IPS-20b (cell line): ENCODE measurements at regions not wholly inside any gene's neighbourhood (a gene's known extent, or its start where the extent isn't known, plus 50 kb on each side); places are given as distances from the start of the nearest gene placed in this dataset.
"Not testable (repeated sequence)": the region's sequence is repeated elsewhere in the genome, so short reads cannot be mapped to it uniquely, and the experiment has no call there.

ENCODE experiments used
- H3K27ac ChIP-seq: one replicate; pipeline ENCODE4 v1.5.1; 2013; ENCODE audit warnings: low read length
- H3K27me3 ChIP-seq: 2 replicates; pipeline ENCODE4 v1.6.1; 2013; ENCODE audit warnings: mild to moderate bottlenecking, low read length, inconsistent platforms; ENCODE audit not compliant: insufficient read depth
- H3K36me3 ChIP-seq: 2 replicates; pipeline ENCODE4 v1.6.1; 2013; ENCODE audit warnings: low read depth, mild to moderate bottlenecking, inconsistent platforms, low read length, moderate library complexity; ENCODE audit not compliant: insufficient read depth
- H3K4me1 ChIP-seq: 2 replicates; pipeline ENCODE4 v1.6.1; 2013; ENCODE audit warnings: mild to moderate bottlenecking, control low read depth, inconsistent platforms, low read length, moderate library complexity; ENCODE audit not compliant: insufficient read depth
- H3K4me3 ChIP-seq: 2 replicates; pipeline ENCODE4 v1.5.1; 2013; ENCODE audit warnings: mild to moderate bottlenecking, low read length, inconsistent platforms
- H3K9ac ChIP-seq: 2 replicates; pipeline ENCODE4 v1.6.1; 2013; ENCODE audit warnings: low read depth, mild to moderate bottlenecking, inconsistent platforms, low read length, moderate library complexity
- H3K9me3 ChIP-seq: 2 replicates; pipeline ENCODE4 v1.6.1; 2013; ENCODE audit warnings: mild to moderate bottlenecking, low read depth, low read length, inconsistent platforms; ENCODE audit not compliant: insufficient read depth

DNA sequence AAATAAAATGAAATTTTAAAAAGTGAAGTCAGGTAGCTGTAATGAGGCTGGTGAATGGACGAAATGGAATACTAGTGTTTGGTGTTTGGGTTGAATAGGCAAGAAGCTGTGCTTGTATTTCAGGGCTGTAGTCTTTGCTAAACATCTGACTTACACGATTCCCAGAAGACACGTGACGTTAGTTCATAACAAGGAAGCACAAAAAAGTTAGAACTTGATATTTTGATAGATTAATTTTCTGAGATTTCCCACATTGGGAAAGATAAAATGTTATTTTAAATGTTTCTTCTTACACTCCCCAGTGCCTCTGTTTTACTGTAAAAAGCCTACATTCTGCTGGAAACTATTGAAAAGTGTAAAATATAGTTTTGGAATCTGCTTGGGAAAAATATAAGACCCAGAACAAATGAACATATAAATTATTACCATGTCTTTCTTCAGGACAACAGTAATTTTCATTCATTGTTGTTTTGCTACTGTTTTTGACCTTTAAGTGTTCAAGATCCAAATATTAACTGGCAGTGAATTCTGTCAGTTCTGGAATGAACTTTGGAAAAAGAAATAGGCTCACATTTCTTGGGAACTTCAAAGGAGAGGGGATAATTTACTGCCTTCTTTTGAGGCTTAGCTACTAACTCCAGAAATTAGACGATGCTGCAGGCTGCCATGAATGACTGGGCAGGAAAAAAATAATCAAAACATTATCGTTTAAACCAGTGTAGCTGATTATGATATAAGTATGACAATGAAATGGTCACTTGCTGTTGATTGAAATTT is 241.3 kb downstream of the SLITRK6 start:
- Histone ChIP-seq H3K4me1 (peaks cover 4% of the 10 kb centered on the region; the same call in 1 of the 2 replicates), H3K27ac (no peak overlapping the region), H3K9ac (no peak overlapping the region), H3K9me3 (no peaks in the 10 kb centered on the region), H3K4me3 (no peak overlapping the region), H3K36me3 (no peaks in the 10 kb centered on the region), H3K27me3 (no peaks in the 10 kb centered on the region)

- H3K9me3 ChIP-seq, result peaks cover 14% of the 10 kb centered on the region
Measured at GRCh38 chr13:85551012-85551411, 248.2 kb downstream of the SLITRK6 start.

DNA sequence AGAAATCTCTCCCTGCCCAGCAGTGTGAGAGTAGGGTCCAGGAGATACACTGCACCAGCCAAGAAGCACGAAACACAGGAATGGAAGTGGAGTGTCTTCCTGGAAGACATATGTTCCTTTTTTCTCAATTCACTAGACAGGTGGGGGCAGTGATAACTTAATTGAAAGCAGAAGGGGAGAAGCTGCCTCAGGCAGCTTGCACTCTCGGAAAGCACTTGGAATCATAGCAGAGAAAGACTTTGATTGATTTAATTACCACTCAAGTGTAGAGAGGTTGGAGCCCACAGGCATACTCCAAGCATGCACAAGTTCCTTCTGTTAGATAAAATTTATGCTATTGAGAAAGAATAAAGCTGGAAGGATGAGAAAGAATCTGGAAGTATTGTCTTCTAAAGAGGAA is 249.4 kb downstream of the SLITRK6 start:
- no peaks in the 10 kb centered on the region for H3K4me1 ChIP-seq
- H3K27ac ChIP-seq, result no peak overlapping the region
- no peaks in the 10 kb centered on the region for H3K27me3 ChIP-seq
- no peak overlapping the region for H3K4me3 ChIP-seq
- H3K9me3 ChIP-seq, result peaks cover 14% of the 10 kb centered on the region
- H3K9ac ChIP-seq, result no peak overlapping the region
- H3K36me3 ChIP-seq, result no peaks in the 10 kb centered on the region

More at GRCh38 chr13:85551012-85551411, 248.2 kb downstream of the SLITRK6 start:
- no peak overlapping the region for H3K9ac ChIP-seq
- H3K4me1 ChIP-seq, result no peaks in the 10 kb centered on the region
- no peak overlapping the region for H3K4me3 ChIP-seq
- H3K27ac ChIP-seq, result no peak overlapping the region
- no peaks in the 10 kb centered on the region for H3K36me3 ChIP-seq
- H3K27me3 ChIP-seq, result no peaks in the 10 kb centered on the region

- H3K27ac ChIP-seq, H3K27me3 ChIP-seq, H3K4me1 ChIP-seq, H3K36me3 ChIP-seq, H3K9ac ChIP-seq, H3K4me3 ChIP-seq: not testable (repeated sequence)
- H3K9me3 ChIP-seq, result peaks cover 14% of the 10 kb centered on the region
Measured at GRCh38 chr13:85548845-85549244, 250.4 kb downstream of the SLITRK6 start.

GRCh38 chr13:85545771-85546170 is 253.4 kb downstream of the SLITRK6 start:
- H3K4me3 ChIP-seq, result no peak overlapping the region
- no peaks in the 10 kb centered on the region for H3K4me1 ChIP-seq
- H3K36me3 ChIP-seq, result no peaks in the 10 kb centered on the region
- peaks cover 14% of the 10 kb centered on the region for H3K9me3 ChIP-seq
- H3K27ac ChIP-seq, result no peak overlapping the region
- H3K9ac ChIP-seq, result no peak overlapping the region
- H3K27me3 ChIP-seq, result no peaks in the 10 kb centered on the region

- Histone ChIP-seq H3K27ac (no peak overlapping the region), H3K9me3 (peaks cover 14% of the 10 kb centered on the region), H3K36me3 (no peaks in the 10 kb centered on the region), H3K27me3 (no peaks in the 10 kb centered on the region), H3K4me3 (no peak overlapping the region), H3K4me1 (no peaks in the 10 kb centered on the region), H3K9ac (no peak overlapping the region)
Measured at GRCh38 chr13:85544756-85545155, 254.5 kb downstream of the SLITRK6 start.

GRCh38 chr13:85543144-85543543 is 256.1 kb downstream of the SLITRK6 start:
- Histone ChIP-seq H3K36me3 (no peaks in the 10 kb centered on the region), H3K9me3 (peaks cover 4% of the 10 kb centered on the region; the same call in 1 of the 2 replicates), H3K4me3 (no peak overlapping the region), H3K27ac (no peak overlapping the region), H3K4me1 (no peaks in the 10 kb centered on the region), H3K27me3 (no peaks in the 10 kb centered on the region), H3K9ac (no peak overlapping the region)

DNA sequence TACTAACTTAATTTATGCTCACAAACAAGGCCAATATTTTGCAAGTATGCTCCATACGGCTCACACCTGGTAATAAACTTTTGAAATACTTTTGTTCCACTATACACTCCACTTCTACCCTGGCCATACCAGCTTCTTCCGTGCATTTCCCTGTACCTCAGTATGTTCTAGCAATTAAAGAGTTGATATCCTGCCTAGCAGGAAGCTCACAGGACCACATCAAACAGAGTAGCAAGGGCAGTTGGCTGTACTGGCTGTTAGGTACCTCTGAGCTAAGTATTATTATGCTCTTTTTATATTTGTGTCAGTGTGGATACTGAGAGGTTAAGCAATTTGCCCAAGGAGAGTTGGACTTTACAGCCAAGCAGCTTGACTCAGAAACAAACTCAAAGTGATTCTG is 257.7 kb downstream of the SLITRK6 start:
- Histone ChIP-seq H3K27me3 (no peaks in the 10 kb centered on the region), H3K4me3 (no peak overlapping the region), H3K36me3 (no peaks in the 10 kb centered on the region), H3K27ac (no peak overlapping the region), H3K9ac (no peak overlapping the region), H3K4me1 (no peaks in the 10 kb centered on the region), H3K9me3 (no peaks in the 10 kb centered on the region)

DNA sequence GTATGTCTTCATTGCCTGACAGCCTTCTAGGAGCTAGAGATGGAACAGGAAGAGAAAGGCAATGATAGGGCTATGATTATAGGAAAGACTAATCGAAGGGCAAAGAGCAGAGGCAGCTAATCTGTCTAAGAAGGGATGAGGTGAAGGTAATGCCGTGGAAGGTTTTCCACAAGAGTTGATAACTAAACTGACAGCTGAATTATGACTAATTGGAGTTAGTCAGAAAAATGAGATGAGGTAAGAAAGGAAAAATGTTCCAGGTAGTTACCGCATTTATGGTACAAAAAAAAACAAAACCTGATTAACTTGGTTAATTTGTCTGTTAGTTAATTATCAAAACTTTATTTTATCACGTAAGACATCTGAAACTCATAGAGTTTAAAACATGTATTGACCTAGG is 260.3 kb downstream of the SLITRK6 start:
- Histone ChIP-seq H3K9me3 (no peaks in the 10 kb centered on the region), H3K27ac (no peak overlapping the region), H3K36me3 (no peaks in the 10 kb centered on the region)

GRCh38 chr13:85537601-85538000 is 261.6 kb downstream of the SLITRK6 start:
- no peak overlapping the region for H3K27ac ChIP-seq
- no peaks in the 10 kb centered on the region for H3K4me1 ChIP-seq
- no peak overlapping the region for H3K9ac ChIP-seq
- no peaks in the 10 kb centered on the region for H3K27me3 ChIP-seq
- no peaks in the 10 kb centered on the region for H3K9me3 ChIP-seq
- no peaks in the 10 kb centered on the region for H3K36me3 ChIP-seq
- no peak overlapping the region for H3K4me3 ChIP-seq

More for the DNA sequence above, 260.3 kb downstream of the SLITRK6 start:
- Histone ChIP-seq H3K9ac (no peak overlapping the region), H3K27me3 (no peaks in the 10 kb centered on the region), H3K4me1 (no peaks in the 10 kb centered on the region), H3K4me3 (no peak overlapping the region)

DNA sequence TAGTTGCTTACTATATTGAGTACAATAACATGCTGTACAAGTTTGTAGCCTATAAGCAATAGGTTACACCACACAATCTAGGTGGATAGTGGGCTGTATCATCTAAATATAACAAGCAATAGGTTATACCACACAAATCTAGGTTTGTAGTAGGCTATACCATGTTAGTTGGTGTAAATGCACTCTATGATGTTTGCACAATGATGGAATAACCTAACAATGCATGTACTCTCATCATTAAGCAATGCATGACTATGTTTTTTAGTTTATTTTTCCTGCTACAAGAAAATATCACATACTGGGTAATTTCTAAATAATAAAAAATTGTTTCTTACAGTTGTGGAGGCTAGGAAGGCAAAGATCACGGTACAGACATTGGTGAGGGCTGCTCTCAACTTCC is 262.5 kb downstream of the SLITRK6 start:
- Histone ChIP-seq H3K9me3 (no peaks in the 10 kb centered on the region), H3K4me3 (no peak overlapping the region), H3K36me3 (no peaks in the 10 kb centered on the region), H3K27ac (no peak overlapping the region), H3K9ac (no peak overlapping the region), H3K4me1 (no peaks in the 10 kb centered on the region), H3K27me3 (no peaks in the 10 kb centered on the region)

DNA sequence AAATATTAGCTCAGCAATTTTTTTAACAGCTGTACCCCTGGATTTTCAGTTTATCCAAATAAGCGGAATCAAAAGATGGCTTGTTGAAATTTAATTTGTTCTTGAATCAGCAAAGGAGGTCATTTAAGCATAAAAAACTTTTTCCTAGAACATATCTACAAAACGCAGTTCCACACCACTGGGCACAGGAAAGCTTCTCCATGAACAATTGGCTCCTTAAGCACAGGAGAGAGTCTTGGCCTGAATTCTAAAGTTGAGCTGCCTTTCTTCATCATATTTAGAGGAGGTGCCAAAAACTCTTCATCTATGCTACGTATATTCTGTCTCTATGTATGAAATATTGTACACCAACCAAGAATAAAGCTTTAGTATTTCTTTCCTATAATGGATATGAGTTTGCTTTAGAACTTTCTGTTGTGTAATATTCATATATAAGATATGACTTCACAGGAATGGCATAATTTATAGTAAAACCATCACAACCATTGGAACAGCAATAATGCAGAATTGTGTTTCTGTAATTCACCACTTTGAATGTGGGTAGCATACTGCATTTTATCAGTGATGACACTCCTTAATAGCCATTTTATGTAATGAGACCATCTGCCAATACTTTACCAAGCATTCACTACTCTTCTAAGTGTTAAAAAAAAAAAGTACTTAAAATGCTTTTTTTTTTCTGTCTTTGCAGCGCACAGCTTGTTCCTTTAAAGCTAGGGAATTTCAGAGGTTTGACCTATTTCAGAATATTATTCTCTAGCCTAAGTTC is 263.7 kb downstream of the SLITRK6 start:
- Histone ChIP-seq H3K9ac (no peak overlapping the region), H3K36me3 (no peaks in the 10 kb centered on the region), H3K4me3 (no peak overlapping the region), H3K27me3 (no peaks in the 10 kb centered on the region), H3K9me3 (no peaks in the 10 kb centered on the region), H3K4me1 (no peaks in the 10 kb centered on the region), H3K27ac (no peak overlapping the region)
